Stimulated activated CD4-positive, alpha-beta T cell treated with anti-CD3 and anti-CD28 coated beads, Interleukin-4, amount 100 ng/mL, for 24 hours (primary cell): ENCODE measurements at regions not wholly inside any gene's neighbourhood (a gene's known extent, or its start where the extent isn't known, plus 50 kb on each side); places are given as distances from the start of the nearest gene placed in this dataset.
A peak's percentile ranks its signal among the peaks of the same experiment; 100 is the strongest.
"Not testable (repeated sequence)": the region's sequence is repeated elsewhere in the genome, so short reads cannot be mapped to it uniquely, and the experiment has no call there.

ENCODE experiments used
- DNase-seq: peaks from one replicate; pipeline ENCODE4 v3.0.0-alpha.2; 2020

DNA sequence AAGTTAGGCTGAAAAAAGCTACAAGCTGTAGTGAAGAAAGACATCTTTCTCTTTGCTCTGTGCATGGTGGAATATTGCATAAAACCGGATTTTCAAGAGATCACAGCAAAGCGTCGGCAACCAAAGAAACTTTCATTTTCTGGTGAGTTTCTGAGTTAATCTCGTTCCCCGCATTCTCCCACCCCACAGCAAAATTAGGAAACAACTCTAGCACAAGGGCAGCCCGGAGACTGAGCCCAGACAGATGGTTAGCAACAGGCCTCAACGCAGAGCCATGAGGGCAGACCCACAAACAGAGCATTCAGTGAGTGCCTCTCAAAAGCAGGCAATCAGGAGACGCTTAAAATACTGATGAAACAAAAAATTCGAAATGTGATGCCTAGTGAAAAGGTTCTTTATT, 396.1 kb upstream of the KLF6 start:
- DNase-seq: no peak

DNA sequence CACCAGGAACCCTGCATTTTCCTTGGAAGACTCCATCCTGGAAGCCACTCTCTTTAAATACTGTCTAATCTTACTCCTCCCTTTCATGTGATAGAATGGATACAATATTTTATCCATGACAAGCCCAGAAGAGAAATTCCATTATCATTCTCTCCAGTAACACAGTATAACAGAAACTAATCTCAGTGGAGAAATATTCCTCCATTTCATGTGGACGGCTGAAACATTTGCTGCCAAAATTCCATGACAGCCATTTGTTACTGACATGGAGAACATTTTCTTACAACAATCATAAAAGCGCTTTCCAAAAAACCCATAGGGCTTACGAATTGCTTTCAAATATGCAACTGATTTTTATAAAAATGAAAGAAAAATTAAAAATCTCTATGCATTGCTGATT, 392.8 kb upstream of the KLF6 start:
- no peak for DNase-seq

DNA sequence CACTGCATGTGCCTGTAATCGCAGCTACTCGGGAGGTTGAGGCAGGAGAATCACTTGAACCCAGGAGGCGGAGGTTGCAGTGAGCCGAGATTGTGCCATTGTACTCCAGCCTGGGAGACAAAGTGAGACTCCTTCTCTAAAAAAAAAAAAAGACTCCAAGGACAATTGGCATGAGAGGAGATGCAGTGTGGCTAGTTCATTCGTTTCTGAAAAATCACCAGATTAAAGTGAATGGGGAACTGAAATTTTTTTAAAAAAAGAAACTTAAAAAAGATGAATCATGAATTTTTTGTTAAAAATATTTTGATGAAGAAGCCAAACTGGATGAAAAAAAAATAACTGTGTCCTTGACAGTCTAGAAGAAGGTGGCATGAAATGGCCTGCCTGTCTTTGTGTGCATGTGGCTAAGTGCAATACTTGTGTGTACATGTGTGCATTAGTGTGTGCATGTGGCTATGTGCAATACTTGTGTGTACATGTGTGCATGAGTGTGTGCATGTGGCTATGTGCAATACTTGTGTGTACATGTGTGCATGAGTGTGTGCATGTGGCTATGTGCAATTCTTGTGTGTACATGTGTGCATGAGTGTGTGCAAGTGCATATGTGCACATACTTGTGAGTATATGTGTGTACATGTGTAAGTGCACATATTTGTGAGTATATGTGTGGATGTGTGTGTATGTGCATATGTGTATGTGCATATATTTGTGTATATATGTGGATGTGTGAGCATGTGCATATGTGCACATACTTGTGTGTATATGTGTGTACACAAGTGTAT, 391.7 kb upstream of the KLF6 start:
- DNase-seq: no peak

DNA sequence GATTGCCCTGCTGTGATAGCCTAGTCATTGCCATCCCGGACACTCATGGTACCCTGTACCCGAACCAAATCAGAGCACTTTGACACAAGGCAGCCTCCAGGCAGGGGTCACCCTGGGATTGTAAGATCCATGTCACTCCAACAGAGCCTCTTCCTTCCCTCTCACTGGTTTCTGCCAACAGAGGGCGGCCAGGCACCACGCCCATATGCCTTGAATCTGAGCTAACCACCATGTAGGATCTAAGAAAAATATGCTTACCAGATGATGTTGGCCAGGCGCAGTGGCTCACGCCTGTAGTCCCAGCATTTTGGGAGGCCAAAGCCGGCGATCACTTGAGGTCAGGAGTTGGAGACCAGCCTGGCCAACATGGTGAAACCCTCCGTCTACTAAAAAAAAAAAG, 389.2 kb upstream of the KLF6 start:
- DNase-seq: no peak

DNA sequence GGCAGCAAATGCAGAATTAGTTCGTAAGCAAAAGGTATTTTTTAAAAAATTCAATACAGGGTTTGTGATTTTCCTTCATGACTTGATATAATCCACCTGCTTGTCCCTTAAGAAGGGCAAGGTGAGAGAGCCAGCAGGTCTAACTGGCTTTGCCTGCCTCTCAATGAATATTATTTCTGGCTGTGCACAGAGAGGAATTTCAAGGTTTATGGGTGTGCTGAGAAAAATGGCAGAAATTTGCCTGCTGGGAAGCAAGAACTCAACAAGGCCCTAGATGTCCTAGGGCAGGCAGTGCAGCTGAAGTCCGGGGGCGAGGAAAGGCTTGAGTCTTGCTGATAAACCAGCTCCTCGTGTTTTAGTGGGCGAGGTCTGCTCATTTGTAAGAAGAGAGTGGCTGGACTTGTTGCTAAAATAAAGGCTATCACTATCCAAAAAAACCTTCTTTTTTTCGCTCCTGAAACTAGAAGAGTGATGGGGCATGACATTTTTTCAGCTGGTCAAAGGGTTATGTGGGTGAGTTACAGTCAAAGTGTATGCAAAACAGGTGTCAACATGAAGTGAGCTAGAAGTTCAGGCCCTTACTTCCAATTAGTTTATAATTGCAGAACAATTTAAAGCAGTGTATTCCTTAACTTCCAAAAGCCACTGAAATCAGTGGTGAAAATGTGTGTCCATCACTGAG, 385.8 kb upstream of the KLF6 start:
- DNase-seq: no peak

DNA sequence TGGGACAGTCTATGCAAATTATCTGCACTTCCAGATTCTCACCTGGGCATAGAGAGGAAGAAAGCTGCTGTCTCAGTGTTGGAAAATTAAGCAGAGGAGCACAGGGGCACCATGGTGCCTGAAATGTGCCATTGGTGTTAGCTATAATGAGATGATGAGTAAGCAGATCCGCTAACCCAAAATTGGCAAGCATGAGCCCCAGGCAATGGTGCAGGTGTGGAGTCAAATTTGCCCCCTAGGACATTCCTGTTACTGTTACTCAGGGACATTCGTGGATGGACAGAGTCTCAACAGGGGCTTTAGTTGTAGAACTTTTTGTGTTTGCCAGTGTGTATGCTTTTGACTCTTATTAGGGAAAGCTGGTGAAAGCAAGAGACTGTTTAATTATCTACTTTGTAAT, 385.2 kb upstream of the KLF6 start:
- no peak for DNase-seq

DNA sequence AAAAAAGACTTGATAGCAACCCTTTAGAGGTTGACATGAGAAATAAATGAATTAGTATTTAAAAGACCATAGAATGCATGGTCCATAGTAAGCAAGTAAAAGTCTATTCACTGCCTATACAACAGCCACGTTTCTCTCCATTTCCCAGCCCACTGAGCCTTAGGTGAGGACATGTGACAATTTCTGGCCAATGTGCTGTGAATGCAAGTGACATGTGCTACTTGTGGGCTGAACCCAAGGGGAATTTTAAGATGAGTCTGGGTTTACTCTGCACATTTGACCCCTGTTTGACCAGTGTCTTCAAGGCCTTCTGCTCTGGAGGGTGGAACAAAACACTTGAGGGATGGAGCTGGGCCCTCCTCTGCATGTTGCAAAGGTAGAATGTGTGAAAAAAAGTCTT, 384.4 kb upstream of the KLF6 start:
- DNase-seq: no peak

DNA sequence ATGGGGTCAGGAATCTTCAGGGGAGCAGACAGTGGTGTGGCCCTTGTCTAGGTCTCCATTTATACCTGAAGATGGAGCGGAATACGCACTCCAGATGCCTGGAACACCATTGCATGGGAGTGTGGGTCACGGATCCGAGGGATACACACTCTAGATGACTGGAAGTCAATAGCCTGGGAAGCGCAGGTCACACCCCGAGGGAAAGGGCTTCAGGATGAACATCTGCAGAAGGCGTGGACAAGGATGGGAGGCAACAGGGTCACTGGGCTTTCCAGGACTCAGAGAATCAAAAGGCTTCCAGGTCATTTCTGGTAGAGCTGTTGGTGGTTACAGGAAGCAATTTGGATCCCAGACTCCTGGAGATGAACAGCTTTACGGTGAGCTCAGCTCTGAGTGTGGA, 382.2 kb upstream of the KLF6 start:
- no peak for DNase-seq

DNA sequence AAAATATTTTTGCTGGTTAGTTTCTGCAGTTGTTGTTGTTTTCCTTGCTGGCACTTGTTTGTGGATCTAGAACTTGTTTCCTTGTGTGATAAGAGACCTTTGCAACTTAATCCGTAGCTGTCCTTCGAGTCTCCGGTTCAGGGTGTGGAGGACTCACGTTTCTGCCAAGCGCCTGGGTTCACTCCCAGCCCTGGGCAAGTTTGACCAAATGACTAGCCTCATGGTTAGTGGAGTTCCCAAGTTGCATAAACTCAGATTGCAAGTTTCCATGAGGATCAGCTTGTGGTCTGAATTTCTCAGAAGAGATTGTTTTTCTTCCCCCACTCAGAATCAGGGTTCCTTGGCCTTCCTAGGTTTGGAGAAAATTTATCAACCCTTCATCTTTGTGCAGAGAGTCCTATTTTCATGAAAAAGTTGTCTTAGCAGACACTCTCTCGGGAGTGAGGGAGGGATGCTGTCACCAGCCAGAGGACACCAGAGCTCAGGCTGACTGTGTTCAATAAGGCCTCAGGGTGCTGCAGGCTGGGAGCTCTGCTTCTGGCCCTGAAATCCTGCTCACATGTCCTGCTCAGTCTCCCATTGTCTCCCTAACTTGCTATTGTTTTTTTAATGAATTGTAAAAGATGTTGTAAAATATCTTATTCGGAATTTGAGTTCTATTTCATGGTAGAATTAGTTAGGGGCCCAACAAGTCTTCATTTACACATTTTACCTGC, 377.7 kb upstream of the KLF6 start:
- DNase-seq: no peak

DNA sequence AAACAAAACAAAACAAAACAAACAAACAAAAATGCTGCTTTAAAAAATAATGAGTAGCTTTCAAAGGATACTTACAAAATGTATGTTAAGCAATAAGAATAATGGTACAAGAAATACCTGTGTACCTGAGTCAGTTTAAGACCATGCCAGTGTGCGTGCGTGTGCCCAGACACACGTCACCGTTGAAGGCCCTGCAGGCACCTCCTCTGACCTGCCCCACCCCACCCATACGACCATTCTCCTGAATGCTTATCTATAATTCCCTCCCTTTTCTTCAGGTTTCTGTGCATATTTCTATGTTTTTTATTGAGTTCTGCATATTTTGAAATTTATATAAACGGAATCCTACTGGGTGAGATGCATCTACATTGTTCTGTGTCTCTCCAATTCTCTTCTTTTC, 374.2 kb upstream of the KLF6 start:
- no peak for DNase-seq

DNA sequence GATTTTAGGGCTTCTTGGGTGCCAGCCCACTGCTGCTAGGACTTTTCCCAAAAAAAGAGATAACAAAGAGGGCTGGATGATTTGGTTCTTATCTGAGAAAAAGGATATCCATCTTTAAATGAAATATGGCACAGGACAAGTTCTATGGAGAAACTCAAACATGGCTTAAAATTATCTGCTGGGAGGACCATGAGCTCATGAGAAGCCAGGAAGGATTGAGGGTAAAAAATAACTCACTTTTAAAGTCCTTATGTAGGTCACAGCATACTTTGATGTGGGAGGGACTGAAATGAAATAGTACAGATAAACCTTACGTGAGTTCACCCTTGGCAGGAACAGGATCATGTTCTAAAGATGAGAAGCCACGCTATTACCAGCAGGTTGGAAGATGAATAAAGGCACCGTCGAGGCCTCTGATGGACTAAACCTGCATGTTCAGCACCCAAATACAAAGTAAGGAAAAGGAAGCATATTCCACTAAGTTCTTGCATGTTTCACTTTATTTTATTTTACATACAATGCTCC, 369.2 kb upstream of the KLF6 start:
- DNase-seq: no peak

DNA sequence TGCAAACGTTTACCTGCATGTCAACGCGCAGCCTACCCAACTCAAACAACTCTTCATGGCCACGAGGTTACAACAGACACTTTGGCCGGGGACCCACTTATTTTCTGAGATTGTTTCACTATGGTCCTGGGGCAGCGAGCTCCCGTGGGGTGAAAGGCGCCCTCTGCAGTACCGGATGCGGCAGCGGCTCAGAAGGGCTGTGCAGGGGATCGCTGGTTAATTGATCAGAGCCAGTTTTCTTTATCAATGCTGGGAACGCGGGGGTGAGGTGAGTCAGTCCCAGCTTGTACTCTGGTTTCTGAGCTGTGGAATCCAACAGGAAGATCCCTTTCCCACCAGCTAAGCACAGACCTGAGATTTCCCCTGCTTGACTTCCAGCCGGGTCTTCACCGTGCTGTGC, 366.5 kb upstream of the KLF6 start:
- DNase-seq: no peak

DNA sequence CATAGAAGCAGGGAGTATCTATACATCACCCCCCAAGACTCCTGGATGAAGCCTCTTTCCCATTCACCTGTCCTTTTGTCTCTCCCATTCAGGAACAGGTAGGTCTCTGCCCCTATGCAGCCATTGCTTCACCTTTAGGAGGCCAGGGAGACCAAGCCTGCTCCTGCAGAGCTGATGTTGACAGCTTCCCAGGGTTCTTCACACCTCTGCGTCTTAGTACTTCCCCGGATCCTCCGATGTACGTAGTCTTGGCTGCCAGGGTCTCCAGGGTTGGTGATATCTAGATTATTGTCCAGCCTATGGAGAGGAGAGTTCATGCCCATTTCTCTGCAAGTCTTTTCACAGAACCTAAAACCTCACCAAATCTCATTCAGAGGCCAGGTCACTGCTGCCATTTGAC, 365.7 kb upstream of the KLF6 start:
- DNase-seq: no peak

DNA sequence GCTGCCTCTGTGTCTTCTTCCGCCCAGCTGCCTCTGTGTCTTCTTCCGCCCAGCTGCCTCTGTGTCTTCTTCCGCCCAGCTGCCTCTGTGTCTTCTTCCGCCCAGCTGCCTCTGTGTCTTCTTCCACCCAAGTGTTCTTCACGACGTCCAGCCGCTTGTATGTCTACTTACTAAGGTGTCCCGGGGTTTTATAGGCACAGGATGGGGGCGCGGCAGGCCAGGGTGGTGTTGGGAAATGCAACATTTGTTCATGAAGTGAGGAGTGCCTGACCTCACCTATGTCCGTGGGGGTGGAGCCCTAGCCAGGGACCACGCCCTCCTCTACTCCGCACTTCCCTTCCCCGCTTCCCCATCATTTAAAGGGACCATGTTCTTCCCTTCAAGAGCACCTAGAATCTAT, 364.5 kb upstream of the KLF6 start:
- not testable (repeated sequence) for DNase-seq

DNA sequence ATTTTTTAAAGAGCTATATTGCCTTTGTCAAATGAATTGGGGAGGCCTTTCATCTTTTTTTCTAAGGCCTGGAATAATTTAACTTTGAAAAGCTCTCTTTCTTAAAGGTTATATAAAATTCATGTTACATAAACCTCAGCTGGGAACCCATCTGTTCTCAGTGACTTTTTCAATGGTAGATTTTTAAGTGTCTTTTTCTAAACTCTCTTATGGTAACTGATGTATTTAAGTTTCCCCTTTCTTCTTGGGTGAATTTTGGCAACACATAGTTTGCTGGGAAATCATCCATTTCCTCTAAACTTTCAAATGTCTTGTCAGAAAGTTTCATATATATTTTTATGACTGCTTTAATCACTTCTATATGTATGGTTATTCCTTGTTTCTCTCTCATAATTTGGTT, 362.2 kb upstream of the KLF6 start:
- DNase-seq: no peak

DNA sequence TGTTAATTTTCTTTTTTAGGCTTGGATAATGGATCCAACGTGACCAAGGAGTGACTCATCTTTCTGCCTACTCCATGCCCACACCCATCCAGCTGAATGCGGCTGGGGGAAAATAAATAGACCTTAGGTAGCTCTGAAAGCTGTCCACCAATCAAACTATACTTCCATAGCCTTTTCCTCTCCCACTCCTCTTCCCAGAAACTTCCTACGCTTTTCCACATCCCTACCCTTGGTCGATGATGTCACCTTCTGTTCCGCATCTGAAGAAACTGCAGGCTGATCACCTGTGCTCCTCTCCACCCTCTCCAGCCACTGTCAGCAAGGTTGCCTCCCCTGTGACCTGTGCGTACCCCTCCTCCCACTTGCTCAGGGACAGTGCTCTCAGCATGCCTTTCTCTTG, 359.8 kb upstream of the KLF6 start:
- no peak for DNase-seq

DNA sequence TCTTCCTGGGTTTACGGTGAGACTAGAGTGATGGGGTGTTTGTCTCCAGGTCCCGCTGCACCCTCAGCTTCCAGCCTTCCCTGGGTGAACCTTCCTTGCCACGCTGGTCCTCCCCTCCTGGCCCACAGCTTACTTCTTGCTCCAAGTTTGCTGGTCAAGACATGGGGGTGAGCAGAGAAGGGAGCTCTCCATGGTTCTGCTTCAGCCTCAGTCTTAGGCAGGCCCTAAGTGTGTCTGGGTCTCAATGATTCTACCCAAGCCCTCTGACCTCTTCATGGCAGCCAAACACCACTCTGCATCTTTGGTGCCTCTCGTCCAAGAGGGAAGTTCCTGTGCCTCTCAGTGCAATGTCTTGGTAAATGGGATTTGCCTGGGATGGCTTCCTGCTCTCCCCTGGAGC, 356.5 kb upstream of the KLF6 start:
- no peak for DNase-seq

DNA sequence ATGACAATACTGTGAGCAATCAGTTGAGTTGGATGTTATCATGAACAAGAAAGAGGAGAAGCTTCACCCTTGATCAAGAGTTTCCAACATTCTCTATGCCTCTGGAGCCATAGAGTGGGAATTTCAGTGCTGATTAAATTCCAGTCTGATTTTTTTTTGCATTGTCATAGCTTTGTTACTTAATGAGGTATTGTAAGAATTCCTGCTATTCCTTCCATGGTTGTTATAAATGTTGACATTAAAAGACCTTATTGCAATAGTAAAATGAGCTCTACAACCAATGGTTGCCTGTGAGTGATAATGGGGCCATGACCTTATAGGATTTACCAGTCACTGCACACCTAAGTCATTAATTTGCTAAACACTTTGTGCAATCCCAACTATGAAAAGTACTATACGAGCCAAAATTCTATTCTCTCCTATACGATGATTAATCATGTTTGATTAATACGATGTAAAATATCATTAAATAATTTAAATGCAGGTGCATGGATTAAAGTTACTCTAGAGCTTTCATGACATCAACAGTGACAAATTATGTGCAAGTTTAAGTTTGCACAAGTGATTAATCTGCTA, 353.2 kb upstream of the KLF6 start:
- no peak for DNase-seq

DNA sequence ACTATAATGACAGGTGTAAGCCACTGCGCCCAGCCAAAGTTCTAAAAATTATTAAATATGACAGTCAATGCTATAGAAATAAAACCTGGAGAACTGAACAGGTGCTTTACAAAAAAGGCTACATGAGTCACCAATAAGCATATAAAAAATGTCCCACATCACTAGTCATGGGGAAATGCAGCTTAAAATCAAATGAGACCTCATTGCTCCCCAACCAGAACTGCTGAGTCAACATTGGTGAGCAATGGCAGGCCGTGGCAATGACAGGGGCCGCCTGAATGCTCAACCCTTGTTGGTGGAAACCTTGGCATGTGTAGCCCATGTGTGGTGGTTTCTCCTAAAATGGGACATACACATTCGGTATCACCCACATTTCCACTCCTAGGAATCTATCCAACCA, 352.3 kb upstream of the KLF6 start:
- DNase-seq: no peak

DNA sequence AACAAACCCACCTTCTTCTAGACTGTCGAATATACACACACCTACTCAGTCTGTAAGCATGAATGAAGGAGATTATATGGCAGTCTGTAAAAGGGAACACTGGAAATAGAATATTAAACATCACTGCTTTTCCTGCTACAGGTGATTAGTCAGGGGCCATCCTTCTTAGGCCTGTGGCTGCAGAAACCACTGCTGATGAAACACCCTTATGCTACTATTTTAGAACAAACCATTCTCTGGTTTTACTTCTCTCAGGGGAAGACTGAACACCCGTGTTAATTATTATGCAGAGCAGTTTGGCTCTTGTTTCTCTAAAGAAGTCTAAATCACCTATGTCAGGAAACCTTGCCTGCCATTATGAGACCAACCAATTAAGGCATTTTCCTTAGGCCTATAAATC, 351.1 kb upstream of the KLF6 start:
- no peak for DNase-seq

DNA sequence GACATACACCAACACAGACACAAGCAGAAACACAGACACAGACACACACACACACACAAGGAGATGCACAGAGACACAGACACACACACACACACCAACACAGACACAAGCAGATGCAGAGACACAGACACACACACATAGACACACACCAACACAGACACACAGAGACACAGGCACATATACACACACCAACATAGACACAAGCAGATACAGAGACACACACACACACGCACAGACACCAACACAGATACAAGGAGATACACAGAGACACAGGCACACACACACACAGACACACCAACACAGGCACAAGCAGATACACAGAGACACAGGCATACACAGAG, 347.2 kb upstream of the KLF6 start:
- DNase-seq: no peak

DNA sequence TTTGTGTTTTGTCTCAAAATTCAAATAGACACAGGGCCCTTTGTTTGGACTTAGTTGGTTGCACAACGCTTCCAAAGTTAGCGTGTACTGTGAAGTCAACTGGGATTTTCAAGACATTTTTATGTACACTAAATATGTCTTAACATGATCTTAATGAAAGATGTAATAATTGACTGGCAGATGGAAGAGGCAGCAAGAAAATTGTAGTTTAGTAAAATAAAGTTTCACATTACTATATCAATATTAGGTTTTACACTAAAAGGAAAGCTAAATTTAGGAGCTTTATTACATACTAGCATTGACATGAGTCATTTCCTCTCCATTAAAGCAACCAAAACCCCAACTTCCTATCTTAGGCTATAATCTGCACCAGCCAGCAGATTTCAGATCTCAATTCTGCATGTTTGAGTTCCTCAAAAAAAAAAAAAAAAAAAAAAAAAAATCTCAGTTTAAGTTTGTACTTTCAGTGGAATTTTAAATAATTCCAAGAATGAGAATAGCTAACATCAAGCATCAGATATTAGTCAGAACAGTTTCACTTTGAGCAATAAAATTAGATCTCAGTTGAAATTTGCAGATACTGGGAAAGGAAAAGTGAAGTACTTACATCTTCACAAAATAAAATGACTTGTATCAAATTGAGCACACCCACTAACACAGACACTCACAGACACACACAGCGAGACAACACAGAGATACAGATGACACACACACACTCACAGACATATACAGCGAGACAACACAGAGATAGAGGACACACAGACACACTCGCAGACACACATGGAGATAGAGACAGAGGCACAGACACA, 346.6 kb upstream of the KLF6 start:
- DNase-seq: peak; percentile 53

DNA sequence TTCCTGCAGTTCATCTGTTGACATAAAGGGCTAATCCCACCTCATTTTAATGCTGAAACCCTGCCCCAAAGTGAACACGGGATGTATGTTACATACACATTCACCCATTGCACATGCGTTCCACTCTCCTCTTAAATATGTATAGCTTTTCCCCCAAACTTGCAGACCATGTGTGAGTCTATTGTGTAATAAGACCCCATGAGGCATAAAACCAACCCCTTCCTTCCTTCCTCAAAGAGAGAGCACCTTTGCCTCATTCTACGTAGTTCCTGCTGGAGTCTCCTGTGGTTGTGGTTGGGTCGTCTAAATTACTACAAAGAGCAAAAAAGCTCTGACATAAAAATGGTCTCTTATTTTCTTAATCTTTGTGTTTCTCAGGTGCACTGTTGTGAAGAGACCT, 345.7 kb upstream of the KLF6 start:
- no peak for DNase-seq
